ENCODE measurements at regions not wholly inside any gene's neighbourhood (a gene's known extent, or its start where the extent isn't known, plus 50 kb on each side); places are given as distances from the start of the nearest gene placed in this dataset.
"Not testable (repeated sequence)": the region's sequence is repeated elsewhere in the genome, so short reads cannot be mapped to it uniquely, and the experiment has no call there.

- DNase-seq (ENCODE audit: low read depth, low spot score), result no peak
These were observed 206.0 kb downstream of the MTERF1 start for GRCh38 chr7:91674470-91674869.

DNA sequence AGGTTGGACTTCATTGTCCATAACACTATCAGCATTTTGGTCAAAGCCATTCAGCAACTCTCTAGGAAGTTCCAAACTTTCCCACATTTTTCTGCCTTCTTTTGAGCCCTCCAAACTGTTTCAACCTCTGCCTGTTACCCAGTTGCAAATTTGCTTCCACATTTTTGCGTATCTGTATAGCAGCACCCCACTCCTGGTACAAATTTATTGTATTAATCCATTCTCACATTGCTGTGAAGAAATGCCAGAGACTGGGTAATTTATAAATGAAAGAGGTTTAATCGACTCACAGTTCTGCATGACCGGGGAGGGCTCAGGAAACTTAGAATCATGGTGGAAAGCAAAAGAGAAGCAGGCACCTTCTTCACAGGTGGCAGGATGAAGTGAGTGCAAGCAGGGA lies 198.8 kb downstream of the MTERF1 start:
- no peak for DNase-seq (ENCODE audit: low read depth, low spot score)

DNA sequence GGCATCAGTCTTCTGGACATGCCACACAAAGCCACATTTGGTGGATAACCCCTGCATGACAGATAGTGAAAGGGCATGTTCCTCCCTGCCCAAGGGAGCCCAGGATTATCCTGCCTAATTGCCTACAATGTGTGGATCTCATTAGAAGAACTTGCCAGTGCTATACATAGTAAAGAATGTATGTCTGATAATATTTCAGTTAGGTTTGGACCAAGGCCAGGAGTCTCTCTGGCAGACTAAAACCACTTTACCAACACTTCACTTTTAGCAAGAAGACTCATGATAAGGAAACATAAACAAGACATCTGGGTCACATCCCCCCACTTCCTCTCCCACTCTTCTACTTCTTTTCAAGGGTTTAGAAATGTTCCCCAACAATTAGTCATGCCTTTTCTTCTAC lies 196.7 kb downstream of the MTERF1 start:
- DNase-seq (ENCODE audit: low read depth, low spot score), result no peak

- DNase-seq (ENCODE audit: low read depth, low spot score), result no peak
These were observed 195.0 kb downstream of the MTERF1 start for GRCh38 chr7:91685544-91685943.

DNA sequence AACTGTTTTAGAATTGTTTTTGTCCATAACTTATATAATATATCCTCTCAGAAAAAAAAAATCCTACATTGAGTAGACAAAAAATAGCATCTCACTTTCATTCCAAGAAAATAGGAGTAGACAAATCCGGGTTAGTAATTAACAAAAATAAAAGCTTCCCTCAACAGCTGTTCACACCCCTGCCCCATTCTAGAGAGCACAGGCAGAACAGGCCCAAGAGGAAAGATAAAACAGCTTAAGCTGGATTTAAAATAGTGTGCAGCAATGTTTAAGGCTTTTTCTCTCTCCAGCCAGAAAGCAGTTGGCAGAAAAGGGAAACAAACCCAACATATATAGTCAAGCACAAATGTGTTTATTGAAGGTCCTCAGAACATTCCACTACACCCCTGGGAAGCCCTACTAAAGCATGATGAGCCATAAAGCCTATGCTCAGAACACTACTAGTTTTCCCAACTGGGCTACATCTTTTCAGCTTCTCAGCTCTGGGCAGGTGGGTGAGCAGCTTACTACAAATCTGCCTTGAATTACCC lies 189.9 kb downstream of the MTERF1 start:
- DNase-seq (ENCODE audit: low read depth, low spot score), result no peak

GRCh38 chr7:91691865-91692264 lies 188.6 kb downstream of the MTERF1 start:
- no peak for DNase-seq (ENCODE audit: low read depth, low spot score)

DNA sequence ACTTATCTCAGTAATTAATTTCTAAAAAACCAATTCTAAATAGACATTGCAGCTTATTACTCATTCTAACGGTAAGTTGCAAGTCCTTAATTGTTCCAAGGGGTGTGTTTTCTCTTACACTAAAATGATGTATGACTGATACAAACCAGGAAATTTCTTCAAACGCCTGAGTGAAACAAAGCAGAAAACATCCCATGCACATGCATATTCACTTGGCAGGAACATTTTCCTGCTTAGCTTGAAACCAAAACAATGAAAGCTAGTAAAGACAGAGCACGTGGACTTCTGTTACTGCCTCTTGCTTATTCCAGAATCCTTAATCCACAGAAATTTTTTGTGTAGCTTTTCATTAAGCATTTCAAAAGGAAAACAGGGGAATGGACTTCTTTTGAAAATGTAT lies 187.7 kb downstream of the MTERF1 start:
- no peak for DNase-seq (ENCODE audit: low read depth, low spot score)

- DNase-seq (ENCODE audit: low read depth, low spot score), result no peak
These were observed 186.1 kb downstream of the MTERF1 start for GRCh38 chr7:91694351-91694841.

DNA sequence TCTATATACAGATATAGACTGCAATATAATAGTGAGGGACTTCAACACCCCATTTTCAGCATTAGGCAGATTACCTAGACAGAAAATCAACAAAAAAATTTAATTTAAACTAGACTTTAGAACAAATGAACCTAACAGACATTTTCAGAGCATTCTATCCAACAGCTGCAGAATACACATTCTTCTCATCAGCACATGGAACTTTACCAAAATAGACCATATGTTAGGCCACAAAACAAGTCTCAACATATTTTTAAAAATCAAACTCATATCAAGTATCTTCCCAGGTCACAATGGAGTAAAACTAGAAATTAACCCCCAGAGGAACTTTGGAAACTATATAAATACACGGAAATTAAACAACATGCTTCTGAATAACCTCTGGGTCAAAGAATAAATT lies 169.6 kb downstream of the MTERF1 start:
- no peak for DNase-seq (ENCODE audit: low read depth, low spot score)

- no peak for DNase-seq (ENCODE audit: low read depth, low spot score)
These were observed 166.8 kb downstream of the MTERF1 start for GRCh38 chr7:91713669-91714068.

- no peak for DNase-seq (ENCODE audit: low read depth, low spot score)
These were observed 162.6 kb downstream of the MTERF1 start for GRCh38 chr7:91717681-91718470.

DNA sequence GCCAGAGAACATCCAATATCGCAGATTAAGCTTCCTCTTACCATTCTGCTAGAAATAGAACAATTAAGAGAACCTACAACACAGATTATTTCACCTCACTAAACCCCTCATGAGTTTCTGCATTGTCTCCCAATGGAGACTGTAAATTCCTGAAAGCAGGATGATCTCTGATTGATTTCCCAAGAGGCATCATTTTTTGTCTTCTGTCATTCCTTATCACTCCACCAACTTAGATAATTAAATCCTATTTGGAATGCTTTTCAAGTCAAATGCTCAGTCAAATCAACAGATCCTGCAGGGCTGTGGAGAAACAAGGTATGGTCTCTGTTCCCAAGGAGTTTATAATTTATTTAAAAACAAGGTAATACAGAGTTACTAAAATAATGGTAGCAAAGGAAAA lies 161.5 kb downstream of the MTERF1 start:
- no peak for DNase-seq (ENCODE audit: low read depth, low spot score)

DNA sequence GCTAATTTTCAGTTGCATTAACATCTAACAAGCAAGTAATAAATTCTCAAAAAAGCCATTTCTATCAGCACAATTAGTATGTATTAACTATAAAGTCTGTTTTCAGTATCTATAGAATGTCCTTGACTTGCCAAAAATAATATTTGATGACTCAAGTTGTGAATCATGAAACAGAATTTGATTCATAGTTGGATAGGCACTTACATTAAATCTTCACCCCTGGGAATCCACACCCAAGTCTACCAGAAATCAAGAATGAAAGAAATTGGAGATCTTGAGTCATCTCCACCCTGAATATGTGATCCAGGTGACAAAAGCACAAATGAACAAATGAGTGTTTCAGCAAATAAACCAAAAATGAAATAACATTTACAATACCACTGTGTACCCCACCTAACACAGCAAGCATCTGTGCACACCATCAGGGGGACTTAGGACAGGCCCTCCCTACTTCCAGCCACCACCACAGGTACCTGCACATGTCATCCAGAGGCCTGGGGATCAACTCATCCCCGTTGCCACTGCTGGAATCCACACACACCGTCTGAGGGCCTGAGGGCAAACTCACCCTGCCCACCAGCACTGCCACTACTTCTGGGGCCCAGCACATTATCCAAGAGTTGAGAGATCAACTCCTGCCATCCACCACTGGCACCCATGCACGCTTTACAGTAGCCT lies 160.1 kb downstream of the MTERF1 start:
- no peak for DNase-seq (ENCODE audit: low read depth, low spot score)

- no peak for DNase-seq (ENCODE audit: low read depth, low spot score)
These were observed 157.7 kb downstream of the MTERF1 start for GRCh38 chr7:91722831-91723230.

GRCh38 chr7:91729046-91729445 lies 151.5 kb downstream of the MTERF1 start:
- not testable (repeated sequence) for DNase-seq (ENCODE audit: low read depth, low spot score)

GRCh38 chr7:91731976-91732375 lies 148.5 kb downstream of the MTERF1 start:
- no peak for DNase-seq (ENCODE audit: low read depth, low spot score)

GRCh38 chr7:91749418-91749817 lies 131.1 kb downstream of the MTERF1 start:
- DNase-seq (ENCODE audit: low read depth, low spot score), result no peak

DNA sequence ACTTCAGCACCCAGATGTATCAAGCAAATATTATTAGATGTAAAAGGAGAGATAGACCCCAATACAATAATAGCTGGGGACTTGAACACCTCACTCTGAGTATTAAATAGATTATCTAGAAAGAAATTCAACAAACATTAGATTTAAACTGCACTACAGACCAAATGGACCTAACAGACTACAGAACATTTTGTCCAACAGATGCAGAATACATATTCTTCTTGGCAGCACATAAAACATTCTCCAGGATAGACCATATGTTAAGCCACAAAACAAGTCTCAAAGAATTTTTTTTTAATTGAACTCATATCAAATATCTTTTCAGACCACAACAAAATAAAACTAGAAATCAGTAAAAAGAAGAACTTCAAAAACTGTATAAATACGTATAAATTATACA lies 130.4 kb downstream of the MTERF1 start:
- DNase-seq (ENCODE audit: low read depth, low spot score), result no peak

DNA sequence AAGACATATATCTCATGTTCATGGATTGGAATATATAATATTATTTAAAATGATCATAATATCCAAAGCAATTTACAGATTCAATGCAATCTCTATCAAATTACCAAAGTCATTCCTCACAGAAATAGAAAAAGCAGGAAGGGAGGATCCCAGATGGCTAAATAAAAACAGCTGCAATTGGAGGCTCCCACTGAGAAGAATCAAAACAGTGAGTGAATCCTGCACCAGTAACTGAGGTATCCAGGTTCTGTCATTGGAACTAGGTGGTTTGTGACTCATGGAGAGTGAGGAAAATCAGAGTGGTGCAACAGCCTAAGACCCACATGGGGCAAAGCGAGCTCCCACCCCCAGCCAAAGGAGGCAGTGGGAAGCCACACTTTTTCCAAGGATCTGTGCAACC lies 128.4 kb downstream of the MTERF1 start:
- no peak for DNase-seq (ENCODE audit: low read depth, low spot score)

DNA sequence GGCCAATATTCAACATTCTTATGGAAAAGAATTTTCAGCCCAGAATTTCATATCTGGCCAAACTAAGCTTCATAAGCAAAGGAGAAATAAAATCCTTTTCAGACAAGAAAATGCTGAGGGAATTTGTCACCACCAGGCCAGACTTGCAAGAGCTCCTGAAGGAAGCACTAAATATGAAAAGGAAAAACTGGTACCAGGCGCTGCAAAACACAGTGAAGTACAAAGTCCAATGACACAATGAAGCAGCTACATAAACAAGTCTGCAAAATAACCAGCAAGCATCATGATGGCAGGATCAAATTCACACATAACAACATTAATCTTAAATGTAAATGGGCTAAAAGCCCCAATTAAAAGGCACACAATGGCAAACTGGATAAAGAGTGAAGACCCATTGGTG lies 126.2 kb downstream of the MTERF1 start:
- DNase-seq (ENCODE audit: low read depth, low spot score), result not testable (repeated sequence)

GRCh38 chr7:91755121-91755520 lies 125.4 kb downstream of the MTERF1 start:
- DNase-seq (ENCODE audit: low read depth, low spot score), result not testable (repeated sequence)

DNA sequence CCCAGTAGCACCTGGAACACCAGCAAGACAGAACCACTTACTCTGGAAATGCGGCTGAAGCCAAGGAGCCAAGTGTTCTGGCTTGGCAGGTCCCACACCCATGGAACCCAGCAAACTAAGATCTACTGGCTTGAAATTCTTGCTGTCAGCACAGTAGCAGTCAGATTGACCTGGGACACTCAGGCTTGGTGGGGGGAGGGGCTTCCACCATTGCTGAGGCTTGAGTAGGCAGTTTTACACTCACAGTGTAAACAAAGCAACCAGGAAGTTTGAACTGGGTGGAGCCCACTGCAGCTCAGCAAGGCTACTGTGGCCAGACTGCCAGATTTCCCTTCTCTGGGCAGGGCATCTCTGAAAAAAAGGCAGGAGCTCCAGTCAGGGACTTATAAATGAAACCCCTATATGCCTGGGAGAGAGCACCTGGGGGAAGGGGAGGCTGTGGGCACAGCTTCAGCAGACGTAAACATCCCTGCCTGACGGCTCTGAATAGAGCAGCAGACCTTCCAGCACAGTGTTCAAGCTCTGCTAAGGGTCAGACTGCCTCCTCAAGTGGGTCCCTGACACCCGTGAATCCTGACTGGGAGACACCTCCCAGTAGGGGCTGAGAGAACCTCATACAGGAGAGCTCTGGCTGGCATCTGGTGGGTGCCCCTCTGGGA lies 121.2 kb downstream of the MTERF1 start:
- DNase-seq (ENCODE audit: low read depth, low spot score), result no peak

All from pulmonary artery endothelial cell (primary cell).